A673 (cell line): ENCODE measurements at regions not wholly inside any gene's neighbourhood (a gene's known extent, or its start where the extent isn't known, plus 50 kb on each side); places are given as distances from the start of the nearest gene placed in this dataset.

ENCODE experiments used
- CTCF ChIP-seq: fragments of 300-800, 200-600 bp; sonication (generic); conservative IDR thresholded peaks from 2 replicates; pipeline ENCODE4 v1.5.1; 2017; ENCODE audit warnings: low read depth, mild to moderate bottlenecking, antibody characterized with exemption, low read length, moderate library complexity, mixed read lengths
- EZH2 ChIP-seq: fragments of 200-600 bp; sonication (generic); IDR thresholded peaks from 2 replicates; pipeline ENCODE4 v1.6.1; 2017; ENCODE audit warnings: borderline replicate concordance, low read depth, mild to moderate bottlenecking, mixed read lengths, antibody characterized with exemption, low read length; ENCODE audit not compliant: poor library complexity, severe bottlenecking

DNA sequence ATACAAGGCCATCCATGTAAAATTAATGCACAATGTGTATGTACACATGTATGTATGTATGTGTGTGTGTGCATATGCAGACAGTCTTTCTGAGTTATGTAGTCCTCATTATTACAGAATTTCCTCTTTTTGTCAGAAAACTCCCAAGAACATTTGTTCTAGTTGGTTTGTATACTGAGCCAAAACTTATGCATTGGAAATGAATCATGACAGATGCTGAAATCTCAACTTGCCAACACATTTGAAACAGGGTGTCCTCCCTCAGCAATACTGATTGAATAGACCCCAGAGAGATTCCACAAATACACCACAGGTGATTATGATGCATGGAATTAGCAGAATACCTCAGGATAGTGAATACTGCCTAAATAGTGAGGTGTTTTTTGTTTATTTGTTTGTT lies 472.9 kb upstream of the PCDH15 start:
- no peak for TF ChIP-seq CTCF
- TF ChIP-seq EZH2 = no peak
